ENCODE measurements at regions not wholly inside any gene's neighbourhood (a gene's known extent, or its start where the extent isn't known, plus 50 kb on each side); places are given as distances from the start of the nearest gene placed in this dataset.

GRCh38 chr18:45241982-45242565 lies 373.2 kb upstream of the SLC14A2 start:
- ATAC-seq (no peak), FAIRE-seq (no peak), DNase-seq (ENCODE audit: low spot score) (no peak)
- Histone ChIP-seq H4K20me1 (ENCODE audit: insufficient read depth, low read length) (no peaks in the 10 kb centered on the region), H3K4me3 (replicated peaks in 1 of 3; ENCODE audit: insufficient read depth in 1 of 3, low read depth in 2 of 3, low read length in 3 of 3) (no peak overlapping the region), H3K9ac (ENCODE audit: insufficient read depth, low read depth, low read length) (no peak overlapping the region), H3K36me3 (replicated peaks in 1 of 2; ENCODE audit: control insufficient read depth in 1 of 2, insufficient read depth in 2 of 2, low read length in 2 of 2) (no peaks in the 10 kb centered on the region), H3K27me3 (ENCODE audit: control insufficient read depth in 1 of 2, insufficient read depth in 2 of 2, low read length in 2 of 2) (no peaks in the 10 kb centered on the region), H3K79me2 (ENCODE audit: insufficient read depth, low read length) (no peaks in the 10 kb centered on the region), H2AFZ (ENCODE audit: low read length) (no peak overlapping the region), H3K27ac (ENCODE audit: extremely low read length, insufficient read depth, low read length) (no peak overlapping the region), H3K9me3 (ENCODE audit: low read length) (peaks cover under 1% of the 10 kb centered on the region; the same call in 1 of the 2 replicates), H3K4me2 (ENCODE audit: low read depth, low read length) (no peak overlapping the region), H3K4me1 (ENCODE audit: insufficient read depth, low read length) (no peaks in the 10 kb centered on the region)
- 15% methylated on average over 8 of the region's 8 CpGs for WGBS (ENCODE audit: low lambda C conversion rate)
- intact Hi-C loops (cut with micrococcal nuclease; ENCODE audit: unreplicated experiment): no loop called here
- POLR2A ChIA-PET: no interaction called here
- in situ Hi-C loops (cut with HindIII; ENCODE audit: extremely low pct_ligation_motif_present, low pct_unique_long_range_greater_than_20kb): no loop called here
- BruUV-seq (replicated peaks): no TSS peak
- CTCF ChIA-PET (ENCODE audit: low intra/inter-chr PET ratio, low total read pairs): no interaction called here
- no peak for TF ChIP-seq GLI4 (CRISPR knock-in tag; IDR thresholded peaks at IDR 0.05; ENCODE audit: borderline replicate concordance)
- TF ChIP-seq ETS1 (CRISPR knock-in tag; IDR thresholded peaks at IDR 0.05): no peak
- TF ChIP-seq RFXANK (CRISPR knock-in tag; IDR thresholded peaks at IDR 0.05): no peak
- TF ChIP-seq ZNF136 (CRISPR knock-in tag; IDR thresholded peaks at IDR 0.05; ENCODE audit: low read depth): no peak
- TF ChIP-seq ZNF878 (CRISPR knock-in tag; IDR thresholded peaks at IDR 0.05): no peak
- TF ChIP-seq HMGA1 (CRISPR knock-in tag; conservative IDR thresholded peaks at IDR 0.05): no peak
- TF ChIP-seq IKZF5 (CRISPR knock-in tag; IDR thresholded peaks at IDR 0.05): no peak
- no peak for TF ChIP-seq ZNF143 (CRISPR knock-in tag; IDR thresholded peaks at IDR 0.05)
- TF ChIP-seq SNAPC4 (CRISPR knock-in tag; IDR thresholded peaks at IDR 0.05): no peak
- TF ChIP-seq GTF2F1 (IDR thresholded peaks at IDR 0.05; ENCODE audit: low read length): no peak
- no peak for TF ChIP-seq ZNF383 (CRISPR knock-in tag; IDR thresholded peaks at IDR 0.05; ENCODE audit: borderline replicate concordance)
- TF ChIP-seq KMT2A (CRISPR knock-in tag; IDR thresholded peaks at IDR 0.05): no peak
- no peak for TF ChIP-seq ZNF264 (CRISPR knock-in tag; IDR thresholded peaks at IDR 0.05)
- no peak for TF ChIP-seq HOXD1 (CRISPR knock-in tag; IDR thresholded peaks at IDR 0.05)
- TF ChIP-seq ZNF619 (CRISPR knock-in tag; IDR thresholded peaks at IDR 0.05): no peak
- no peak for TF ChIP-seq MBD4 (IDR thresholded peaks at IDR 0.05; ENCODE audit: borderline replicate concordance, low read length)
- TF ChIP-seq PBX2 (CRISPR knock-in tag; IDR thresholded peaks at IDR 0.05): no peak
